ENCODE measurements at regions not wholly inside any gene's neighbourhood (a gene's known extent, or its start where the extent isn't known, plus 50 kb on each side); places are given as distances from the start of the nearest gene placed in this dataset.

DNA sequence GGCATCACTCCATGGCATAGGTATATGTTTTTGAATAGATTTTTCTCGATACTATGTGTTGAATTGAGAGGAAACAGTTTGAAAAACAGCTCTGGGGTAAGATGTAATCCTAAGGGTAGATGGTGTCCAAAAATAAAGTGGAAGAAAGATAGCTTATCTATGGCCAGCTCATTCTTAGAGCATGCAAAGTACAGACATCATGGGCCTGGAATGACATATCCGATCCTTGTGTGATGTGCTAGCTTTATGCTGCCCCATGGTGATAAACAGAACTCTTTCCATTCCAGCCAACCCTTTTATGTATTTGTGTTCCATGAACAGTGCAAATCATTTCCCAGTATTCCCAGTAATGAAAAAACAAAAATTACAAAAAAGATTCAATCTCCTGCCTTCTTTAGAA lies 390.2 kb upstream of the NXPH2 start:
- H3K36me3 ChIP-seq, result no peaks in the 10 kb centered on the region
- H3K4me3 ChIP-seq, result no peak overlapping the region
- H3K27me3 ChIP-seq, result no peaks in the 10 kb centered on the region
- H3K27ac ChIP-seq, result no peak overlapping the region
- no peak for TF ChIP-seq POLR2AphosphoS5 (IDR thresholded peaks at IDR 0.05)
- TF ChIP-seq, protein P1, sequence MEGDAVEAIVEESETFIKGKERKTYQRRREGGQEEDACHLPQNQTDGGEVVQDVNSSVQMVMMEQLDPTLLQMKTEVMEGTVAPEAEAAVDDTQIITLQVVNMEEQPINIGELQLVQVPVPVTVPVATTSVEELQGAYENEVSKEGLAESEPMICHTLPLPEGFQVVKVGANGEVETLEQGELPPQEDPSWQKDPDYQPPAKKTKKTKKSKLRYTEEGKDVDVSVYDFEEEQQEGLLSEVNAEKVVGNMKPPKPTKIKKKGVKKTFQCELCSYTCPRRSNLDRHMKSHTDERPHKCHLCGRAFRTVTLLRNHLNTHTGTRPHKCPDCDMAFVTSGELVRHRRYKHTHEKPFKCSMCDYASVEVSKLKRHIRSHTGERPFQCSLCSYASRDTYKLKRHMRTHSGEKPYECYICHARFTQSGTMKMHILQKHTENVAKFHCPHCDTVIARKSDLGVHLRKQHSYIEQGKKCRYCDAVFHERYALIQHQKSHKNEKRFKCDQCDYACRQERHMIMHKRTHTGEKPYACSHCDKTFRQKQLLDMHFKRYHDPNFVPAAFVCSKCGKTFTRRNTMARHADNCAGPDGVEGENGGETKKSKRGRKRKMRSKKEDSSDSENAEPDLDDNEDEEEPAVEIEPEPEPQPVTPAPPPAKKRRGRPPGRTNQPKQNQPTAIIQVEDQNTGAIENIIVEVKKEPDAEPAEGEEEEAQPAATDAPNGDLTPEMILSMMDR (IDR thresholded peaks at IDR 0.05), result no peak
- no peak for TF ChIP-seq POLR2A (IDR thresholded peaks at IDR 0.05)
- TF ChIP-seq EP300 (IDR thresholded peaks at IDR 0.05), result no peak
- ATAC-seq, result no peak
- H3K9me3 ChIP-seq, result no peaks in the 10 kb centered on the region
- no peaks in the 10 kb centered on the region for H3K4me1 ChIP-seq
- WGBS, 2 donors (ENCODE audit: low coverage in 1 of 2), result 64 to 93% methylated on average over 2 of the region's 2 CpGs

DNA sequence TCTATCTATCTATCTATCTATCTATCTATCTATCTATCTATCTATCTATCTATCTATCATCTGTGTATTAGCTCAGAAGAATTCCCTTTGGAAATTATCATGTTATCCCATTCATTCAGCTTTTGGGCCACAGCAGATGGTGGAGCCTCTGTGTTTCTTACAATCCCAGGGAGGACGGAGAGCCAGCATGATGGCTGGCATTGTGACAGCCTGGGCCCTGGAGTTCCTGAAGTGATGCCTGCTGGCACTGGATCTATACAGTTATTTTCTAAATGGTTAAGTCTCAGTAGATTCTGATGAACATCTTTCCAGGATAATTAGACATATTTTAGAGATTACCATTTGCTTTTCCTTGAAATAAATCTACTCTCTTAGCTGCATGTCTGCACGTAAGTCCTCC lies 385.4 kb upstream of the NXPH2 start:
- Histone ChIP-seq H3K36me3 (no peaks in the 10 kb centered on the region), H3K4me3 (no peak overlapping the region), H3K27ac (no peak overlapping the region), H3K27me3 (no peaks in the 10 kb centered on the region), H3K4me1 (no peaks in the 10 kb centered on the region), H3K9me3 (no peaks in the 10 kb centered on the region)
- TF ChIP-seq EP300 (IDR thresholded peaks at IDR 0.05) (no peak), POLR2AphosphoS5 (IDR thresholded peaks at IDR 0.05) (no peak), POLR2A (IDR thresholded peaks at IDR 0.05) (no peak)
- TF ChIP-seq, protein P1 (IDR thresholded peaks at IDR 0.05), result no peak
- WGBS, 2 donors (ENCODE audit: low coverage in 1 of 2), result 75 to 80% methylated on average over 2 of the region's 2 CpGs
- ATAC-seq, result no peak

DNA sequence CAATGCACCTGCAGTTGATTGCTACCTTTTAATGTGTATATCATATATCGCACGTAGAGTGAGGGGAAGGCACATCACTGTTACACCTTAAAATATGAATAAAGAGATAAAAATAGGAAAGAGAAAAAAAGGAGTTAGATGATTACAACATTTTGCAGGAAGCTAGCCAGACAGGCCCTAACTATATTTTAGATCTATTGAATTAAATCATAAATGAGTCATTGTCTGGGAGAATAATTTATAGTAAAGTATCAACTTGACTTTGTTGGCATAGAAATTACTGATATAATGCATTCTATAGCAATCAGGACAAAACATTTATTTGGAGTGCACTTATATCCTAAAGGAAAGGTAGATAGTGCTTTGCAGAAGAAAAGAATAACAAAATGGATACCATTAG lies 384.9 kb upstream of the NXPH2 start:
- WGBS, 2 donors (ENCODE audit: low coverage in 1 of 2), result 79 to 88% methylated on average over 2 of the region's 2 CpGs
- Histone ChIP-seq H3K27me3 (no peaks in the 10 kb centered on the region), H3K9me3 (no peaks in the 10 kb centered on the region), H3K27ac (no peak overlapping the region), H3K4me3 (no peak overlapping the region), H3K36me3 (no peaks in the 10 kb centered on the region), H3K4me1 (no peaks in the 10 kb centered on the region)
- ATAC-seq, result no peak
- TF ChIP-seq POLR2A (IDR thresholded peaks at IDR 0.05), result no peak
- no peak for TF ChIP-seq POLR2AphosphoS5 (IDR thresholded peaks at IDR 0.05)
- TF ChIP-seq EP300 (IDR thresholded peaks at IDR 0.05), result no peak
- TF ChIP-seq, protein P1 (IDR thresholded peaks at IDR 0.05), result no peak

DNA sequence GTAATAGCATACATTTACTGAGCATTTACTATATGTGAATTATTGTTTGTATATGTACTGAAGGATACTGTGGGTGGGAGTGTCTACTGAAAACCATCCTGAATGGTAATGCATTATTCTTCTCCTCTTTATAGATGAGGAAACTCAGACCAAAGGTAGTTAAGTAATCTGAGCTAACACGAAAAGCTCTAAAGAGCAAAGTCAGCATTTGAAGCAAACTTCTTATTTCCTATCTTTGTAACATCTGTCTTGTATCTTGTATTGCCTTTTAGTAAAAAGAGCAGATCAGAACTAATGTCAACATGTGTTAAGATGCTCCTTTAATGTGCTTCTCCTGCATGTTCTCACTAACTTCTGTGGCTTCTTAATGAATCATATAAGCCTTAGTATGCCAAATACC lies 382.8 kb upstream of the NXPH2 start:
- TF ChIP-seq POLR2A (IDR thresholded peaks at IDR 0.05) (no peak), EP300 (IDR thresholded peaks at IDR 0.05) (no peak), POLR2AphosphoS5 (IDR thresholded peaks at IDR 0.05) (no peak)
- TF ChIP-seq, protein P1 (IDR thresholded peaks at IDR 0.05), result no peak
- no peaks in the 10 kb centered on the region for H3K36me3 ChIP-seq
- H3K9me3 ChIP-seq, result no peaks in the 10 kb centered on the region
- no peak overlapping the region for H3K4me3 ChIP-seq
- no peaks in the 10 kb centered on the region for H3K27me3 ChIP-seq
- H3K4me1 ChIP-seq, result no peaks in the 10 kb centered on the region
- no peak overlapping the region for H3K27ac ChIP-seq
- 64 to 92% methylated on average over 1 of the region's 1 CpG for WGBS, 2 donors (ENCODE audit: low coverage in 1 of 2)
- ATAC-seq, result no peak

DNA sequence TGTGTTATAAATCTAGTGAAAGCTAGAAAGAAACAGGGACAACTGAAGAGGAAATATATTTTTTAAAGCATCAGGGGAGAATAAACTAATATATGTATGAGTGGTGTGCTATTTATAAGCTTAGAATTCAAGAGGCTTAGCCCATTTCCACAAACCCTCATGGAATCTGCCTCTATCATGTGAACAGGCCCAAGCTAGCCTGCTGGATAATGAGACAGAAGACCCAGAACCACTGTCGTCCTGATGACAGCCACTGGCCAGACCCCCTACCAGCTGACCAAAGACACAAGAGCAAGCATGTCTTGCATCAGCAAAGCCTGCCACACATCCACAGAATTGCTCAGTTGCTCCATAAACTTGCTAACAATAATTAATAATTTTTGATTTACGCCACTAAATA lies 382.3 kb upstream of the NXPH2 start:
- TF ChIP-seq POLR2AphosphoS5 (IDR thresholded peaks at IDR 0.05) (no peak), EP300 (IDR thresholded peaks at IDR 0.05) (no peak), POLR2A (IDR thresholded peaks at IDR 0.05) (no peak)
- TF ChIP-seq, protein P1 (IDR thresholded peaks at IDR 0.05), result no peak
- Histone ChIP-seq H3K4me3 (no peak overlapping the region), H3K4me1 (no peaks in the 10 kb centered on the region), H3K27me3 (no peaks in the 10 kb centered on the region), H3K36me3 (no peaks in the 10 kb centered on the region), H3K9me3 (no peaks in the 10 kb centered on the region), H3K27ac (no peak overlapping the region)
- WGBS, 2 donors (ENCODE audit: low coverage in 1 of 2), result 67 to 71% methylated on average over 2 of the region's 2 CpGs
- ATAC-seq, result no peak

Measured in gastroesophageal sphincter (tissue), 4 donors.